HFFc6 (cell line): ENCODE measurements at regions not wholly inside any gene's neighbourhood (a gene's known extent, or its start where the extent isn't known, plus 50 kb on each side); places are given as distances from the start of the nearest gene placed in this dataset.

ENCODE experiments used
- DNase-seq: peaks from one replicate; pipeline ENCODE4 v3.0.0-alpha.2; 2018
- H3K27ac Mint-ChIP-seq: 2 replicates; pipeline ENCODE4 v1.8.0; 2020; ENCODE audit warnings: mild to moderate bottlenecking, mixed read lengths
- H3K27me3 Mint-ChIP-seq: 2 replicates; pipeline ENCODE4 v1.8.0; 2021; ENCODE audit warnings: mild to moderate bottlenecking, moderate library complexity, mixed read lengths; ENCODE audit not compliant: insufficient read depth
- H3K36me3 Mint-ChIP-seq: 2 replicates; pipeline ENCODE4 v1.8.0; 2021; ENCODE audit warnings: low read depth, mixed read lengths
- H3K4me1 Mint-ChIP-seq: 2 replicates; pipeline ENCODE4 v1.8.0; 2020; ENCODE audit warnings: low read depth, mixed read lengths
- H3K4me3 Mint-ChIP-seq: 2 replicates; pipeline ENCODE4 v1.8.0; 2020; ENCODE audit warnings: mild to moderate bottlenecking, moderate library complexity, mixed read lengths
- H3K9me3 Mint-ChIP-seq: 2 replicates; pipeline ENCODE4 v1.8.0; 2020; ENCODE audit warnings: mild to moderate bottlenecking, mixed read lengths
- TF ChIP-seq, protein P1 (sequence below): fragments of 200-600 bp; sonication (generic); IDR thresholded peaks from 2 replicates; pipeline ENCODE4 v1.5.0; 2021; ENCODE audit warnings: antibody characterized with exemption, mild to moderate bottlenecking

DNA sequence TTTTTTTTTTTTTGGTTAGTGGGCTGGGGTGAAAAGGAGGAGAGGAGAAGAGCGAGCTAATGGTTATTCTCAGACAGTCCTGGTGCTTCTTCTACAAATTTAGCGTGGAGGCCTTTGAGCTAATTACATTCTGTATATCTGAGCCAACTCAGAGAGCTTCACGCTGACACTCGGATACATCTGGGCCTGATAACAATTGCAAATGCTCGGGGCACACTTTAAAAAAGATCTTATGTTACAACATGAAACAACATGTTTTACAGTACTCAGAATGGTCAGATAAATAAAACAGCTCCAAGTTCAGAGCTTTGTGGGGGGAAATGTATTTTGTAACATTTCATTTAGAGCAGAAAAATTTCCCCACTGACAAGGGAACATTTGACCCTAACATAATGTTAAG, 966.9 kb upstream of the NR2F2 start:
- no peak overlapping the region for H3K27ac Mint-ChIP-seq
- TF ChIP-seq, protein P1, sequence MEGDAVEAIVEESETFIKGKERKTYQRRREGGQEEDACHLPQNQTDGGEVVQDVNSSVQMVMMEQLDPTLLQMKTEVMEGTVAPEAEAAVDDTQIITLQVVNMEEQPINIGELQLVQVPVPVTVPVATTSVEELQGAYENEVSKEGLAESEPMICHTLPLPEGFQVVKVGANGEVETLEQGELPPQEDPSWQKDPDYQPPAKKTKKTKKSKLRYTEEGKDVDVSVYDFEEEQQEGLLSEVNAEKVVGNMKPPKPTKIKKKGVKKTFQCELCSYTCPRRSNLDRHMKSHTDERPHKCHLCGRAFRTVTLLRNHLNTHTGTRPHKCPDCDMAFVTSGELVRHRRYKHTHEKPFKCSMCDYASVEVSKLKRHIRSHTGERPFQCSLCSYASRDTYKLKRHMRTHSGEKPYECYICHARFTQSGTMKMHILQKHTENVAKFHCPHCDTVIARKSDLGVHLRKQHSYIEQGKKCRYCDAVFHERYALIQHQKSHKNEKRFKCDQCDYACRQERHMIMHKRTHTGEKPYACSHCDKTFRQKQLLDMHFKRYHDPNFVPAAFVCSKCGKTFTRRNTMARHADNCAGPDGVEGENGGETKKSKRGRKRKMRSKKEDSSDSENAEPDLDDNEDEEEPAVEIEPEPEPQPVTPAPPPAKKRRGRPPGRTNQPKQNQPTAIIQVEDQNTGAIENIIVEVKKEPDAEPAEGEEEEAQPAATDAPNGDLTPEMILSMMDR: no peak
- H3K9me3 Mint-ChIP-seq: peaks cover 5% of the 10 kb centered on the region; the same call in 1 of the 2 replicates
- no peak for DNase-seq
- peaks cover 4% of the 10 kb centered on the region for H3K27me3 Mint-ChIP-seq
- no peak overlapping the region for H3K4me3 Mint-ChIP-seq
- H3K4me1 Mint-ChIP-seq: no peaks in the 10 kb centered on the region
- peaks cover 5% of the 10 kb centered on the region for H3K36me3 Mint-ChIP-seq

DNA sequence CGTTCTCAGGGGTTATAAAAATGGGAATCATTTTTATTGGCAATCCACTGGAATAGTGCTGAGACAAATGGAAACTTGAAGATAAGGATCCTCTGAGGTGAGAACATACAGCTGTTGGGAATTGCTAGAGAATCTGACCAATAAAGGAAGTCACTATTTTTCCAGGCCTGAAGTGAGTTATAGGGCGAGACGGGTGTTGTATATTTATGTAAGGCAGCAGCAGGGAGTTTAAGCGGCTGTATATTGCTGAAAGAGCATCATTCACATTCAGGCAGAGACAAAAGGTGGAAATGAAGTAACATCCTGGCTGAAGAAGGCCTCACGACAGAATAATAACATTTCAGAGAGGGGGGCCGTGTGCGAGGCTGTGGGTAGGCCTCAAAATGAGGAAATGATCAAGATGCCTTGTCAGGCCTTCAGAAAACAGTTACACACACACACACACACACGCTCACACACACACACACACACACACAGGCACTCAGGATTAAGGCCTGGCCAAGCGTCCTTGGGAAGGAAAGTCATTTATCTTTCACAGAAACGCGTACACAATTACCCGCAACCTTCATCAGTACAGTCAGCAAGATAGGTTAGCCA, 964.9 kb upstream of the NR2F2 start:
- Mint-ChIP-seq H3K27me3 (peaks cover 4% of the 10 kb centered on the region), H3K4me3 (no peak overlapping the region), H3K4me1 (no peaks in the 10 kb centered on the region), H3K36me3 (peaks cover 5% of the 10 kb centered on the region), H3K9me3 (peaks cover 5% of the 10 kb centered on the region; the same call in 1 of the 2 replicates), H3K27ac (no peak overlapping the region)
- TF ChIP-seq, protein P1: no peak
- DNase-seq: no peak

DNA sequence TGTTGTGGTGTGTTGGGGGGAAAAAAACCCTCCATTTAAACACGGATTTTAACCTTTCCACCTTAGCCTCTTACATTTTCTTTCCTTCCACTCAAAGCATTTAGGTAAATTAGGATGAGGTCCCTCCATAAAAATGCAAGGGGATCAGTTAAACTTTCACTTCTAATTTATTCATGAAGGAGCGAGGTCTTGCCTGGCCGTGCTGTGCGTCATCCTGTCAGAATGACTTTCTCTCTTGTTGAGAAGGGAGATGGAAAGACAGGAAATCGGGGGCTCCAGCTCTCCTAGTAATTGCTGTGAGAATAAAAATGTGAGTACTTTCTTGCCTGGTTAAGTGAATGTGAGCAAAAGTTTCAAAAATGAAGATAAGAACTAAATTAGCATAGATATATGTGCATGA, 962.3 kb upstream of the NR2F2 start:
- H3K9me3 Mint-ChIP-seq: no peaks in the 10 kb centered on the region
- TF ChIP-seq, protein P1: no peak
- no peaks in the 10 kb centered on the region for H3K36me3 Mint-ChIP-seq
- H3K27ac Mint-ChIP-seq: no peak overlapping the region
- no peak for DNase-seq
- no peak overlapping the region for H3K4me3 Mint-ChIP-seq
- no peaks in the 10 kb centered on the region for H3K4me1 Mint-ChIP-seq
- no peaks in the 10 kb centered on the region for H3K27me3 Mint-ChIP-seq

DNA sequence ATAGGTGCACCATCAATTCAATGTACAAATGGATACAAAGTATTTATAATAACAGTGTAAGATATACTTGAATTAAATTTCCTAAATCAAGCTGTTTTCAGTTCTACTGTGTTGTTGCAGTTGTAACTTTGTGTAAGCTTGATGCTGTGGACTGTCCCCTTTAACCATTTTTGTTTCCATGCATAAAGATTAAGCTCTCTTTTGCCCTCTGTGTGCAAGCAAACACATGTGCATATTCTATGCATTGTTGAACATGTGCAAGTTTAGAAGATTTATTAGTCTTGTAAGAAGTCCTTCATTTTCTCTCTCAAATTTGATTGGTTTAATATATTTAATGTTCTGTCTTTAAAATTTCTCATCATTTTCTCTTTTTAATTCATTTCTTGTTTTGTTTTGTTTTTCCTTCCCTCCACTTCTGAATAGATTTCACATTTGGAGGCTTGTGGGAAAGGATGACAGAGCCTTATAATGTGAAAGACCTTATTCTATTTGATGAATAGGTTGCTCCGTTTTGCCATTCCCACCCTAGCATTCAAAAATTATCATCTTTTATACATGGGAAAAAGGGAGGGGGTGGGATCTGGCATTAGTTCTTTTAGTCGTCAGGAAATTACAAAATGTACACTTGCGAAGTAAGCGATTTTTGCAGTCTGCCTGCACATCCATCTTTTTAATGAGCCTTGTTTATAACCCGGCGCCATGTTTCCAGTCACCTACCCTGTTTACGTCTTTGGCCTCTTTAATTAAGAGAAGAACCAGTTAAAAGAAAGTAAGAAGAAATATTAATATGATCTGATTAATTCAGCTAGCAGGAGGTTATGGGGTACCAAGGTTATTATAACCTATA, 961.5 kb upstream of the NR2F2 start:
- no peaks in the 10 kb centered on the region for H3K4me1 Mint-ChIP-seq
- no peaks in the 10 kb centered on the region for H3K36me3 Mint-ChIP-seq
- H3K9me3 Mint-ChIP-seq: no peaks in the 10 kb centered on the region
- TF ChIP-seq, protein P1: no peak
- H3K27me3 Mint-ChIP-seq: no peaks in the 10 kb centered on the region
- no peak for DNase-seq
- H3K27ac Mint-ChIP-seq: no peak overlapping the region
- H3K4me3 Mint-ChIP-seq: no peak overlapping the region

DNA sequence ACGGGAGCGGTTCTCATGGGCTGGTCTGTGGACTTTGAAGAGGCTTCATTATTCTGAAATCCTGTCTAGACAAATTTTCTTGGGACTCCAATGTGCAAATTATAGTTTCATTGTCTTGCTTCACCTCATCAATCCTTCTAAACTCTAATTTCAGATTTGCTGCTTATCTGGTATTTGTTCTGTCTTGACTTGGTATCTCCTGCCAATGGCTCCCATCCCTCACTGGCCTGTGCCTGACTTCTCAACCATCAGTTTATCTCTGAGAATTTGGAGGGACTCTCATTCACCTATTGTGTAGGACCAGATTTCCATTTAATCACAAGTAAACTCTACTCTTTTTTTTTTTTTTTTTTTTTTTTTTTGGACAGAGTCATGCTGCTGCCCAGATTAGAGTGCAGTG, 960.2 kb upstream of the NR2F2 start:
- Mint-ChIP-seq H3K9me3 (no peaks in the 10 kb centered on the region), H3K36me3 (no peaks in the 10 kb centered on the region), H3K4me3 (no peak overlapping the region), H3K27me3 (no peaks in the 10 kb centered on the region), H3K4me1 (no peaks in the 10 kb centered on the region), H3K27ac (no peak overlapping the region)
- TF ChIP-seq, protein P1: no peak
- DNase-seq: no peak
